ELF-1 (cell line): ENCODE measurements at regions not wholly inside any gene's neighbourhood (a gene's known extent, or its start where the extent isn't known, plus 50 kb on each side); places are given as distances from the start of the nearest gene placed in this dataset.
"Not testable (repeated sequence)": the region's sequence is repeated elsewhere in the genome, so short reads cannot be mapped to it uniquely, and the experiment has no call there.

Source experiments
- DNase-seq: peaks from one replicate; pipeline ENCODE4 v3.0.0-alpha.2; 2016; ENCODE audit warnings: low read depth, low spot score

GRCh38 chr12:78338054-78338785 lies 507.5 kb downstream of the NAV3 start:
- DNase-seq: no peak

GRCh38 chr12:78340406-78340805 lies 509.7 kb downstream of the NAV3 start:
- no peak for DNase-seq

DNA sequence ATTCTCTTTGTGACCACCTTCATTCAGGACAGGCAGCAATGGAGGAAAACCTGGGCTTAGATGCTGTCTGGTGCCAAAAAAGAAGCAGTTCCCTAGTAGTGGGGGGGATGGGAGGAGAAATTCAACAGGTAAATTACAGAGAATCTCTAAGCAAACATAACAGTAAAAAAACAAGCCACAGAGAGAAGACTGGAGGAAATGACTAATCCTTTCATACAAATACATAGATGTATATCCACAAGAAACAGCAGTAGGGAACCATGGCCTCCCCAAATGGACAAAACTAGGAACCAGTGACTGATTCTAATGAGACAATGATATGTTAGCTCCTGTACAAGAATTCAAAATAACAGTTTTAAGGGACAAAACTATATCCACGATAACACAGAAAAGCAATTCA lies 513.0 kb downstream of the NAV3 start:
- no peak for DNase-seq

- DNase-seq: no peak
Measured at GRCh38 chr12:78359520-78359919, 505.1 kb upstream of the SYT1 start.

- DNase-seq: no peak
Measured at GRCh38 chr12:78361683-78362082, 502.9 kb upstream of the SYT1 start.

DNA sequence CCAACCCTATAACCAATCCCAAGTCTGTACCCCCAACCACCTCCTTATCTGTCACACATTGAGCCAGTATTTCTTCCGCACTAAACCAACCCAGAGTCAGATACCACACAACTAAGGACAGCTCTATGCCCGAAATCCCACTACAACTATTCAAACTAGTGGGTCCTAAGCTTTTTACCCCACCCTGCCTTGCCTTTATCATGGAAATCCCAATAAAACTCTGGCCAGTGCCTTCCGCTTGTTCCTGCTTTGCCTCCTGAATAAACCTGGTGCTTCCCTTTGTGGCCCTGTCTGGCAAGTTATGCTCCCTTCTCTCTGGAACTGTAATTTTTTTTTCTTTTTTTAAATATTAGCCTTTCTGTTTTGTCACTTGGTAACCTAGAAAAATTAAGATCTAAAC lies 493.3 kb upstream of the SYT1 start:
- no peak for DNase-seq

- DNase-seq: no peak
Measured at GRCh38 chr12:78375461-78375860, 489.1 kb upstream of the SYT1 start.

- DNase-seq: no peak
Measured at GRCh38 chr12:78376257-78376656, 488.3 kb upstream of the SYT1 start.

DNA sequence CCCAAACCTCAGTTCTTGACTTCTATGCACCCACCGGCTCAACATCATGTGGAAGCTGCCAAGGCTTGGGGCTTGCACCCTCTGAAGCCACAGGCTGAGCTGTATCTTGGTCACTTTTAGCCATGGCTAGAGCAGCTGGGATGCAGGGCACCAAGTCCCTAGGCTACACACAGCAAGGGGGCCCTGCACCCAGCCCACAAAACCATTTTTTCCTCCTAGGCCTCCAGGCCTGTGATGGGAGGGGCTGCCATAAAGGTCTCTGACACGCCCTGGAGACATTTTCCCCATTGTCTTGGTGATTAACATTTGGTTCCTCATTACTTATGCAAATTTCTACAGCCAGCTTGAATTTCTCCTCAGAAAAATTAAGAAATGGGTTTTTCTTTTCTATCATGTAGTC lies 485.5 kb upstream of the SYT1 start:
- not testable (repeated sequence) for DNase-seq

- no peak for DNase-seq
Measured at GRCh38 chr12:78383414-78383813, 481.2 kb upstream of the SYT1 start.

GRCh38 chr12:78384541-78384940 lies 480.0 kb upstream of the SYT1 start:
- no peak for DNase-seq

DNA sequence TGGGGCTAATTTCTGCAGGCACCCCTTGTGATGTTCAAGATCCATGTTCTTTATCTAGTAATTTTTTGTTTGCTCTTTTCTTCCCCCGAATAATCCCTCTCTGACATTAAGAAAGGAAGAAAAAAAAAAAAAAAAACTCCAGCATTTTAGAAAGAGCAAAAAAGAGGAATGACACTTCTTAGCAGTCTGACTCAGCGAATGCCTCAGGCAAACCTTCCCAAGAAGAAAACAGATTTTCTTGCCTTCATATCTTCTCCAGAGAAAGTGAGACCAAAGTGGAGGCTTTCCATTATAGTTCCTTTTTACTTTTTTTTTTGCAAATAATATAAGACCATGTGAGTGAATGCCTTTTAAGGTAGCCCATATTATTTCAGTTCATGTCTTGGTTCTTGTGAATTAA lies 479.0 kb upstream of the SYT1 start:
- no peak for DNase-seq

GRCh38 chr12:78386871-78387270 lies 477.7 kb upstream of the SYT1 start:
- no peak for DNase-seq

GRCh38 chr12:78387721-78388120 lies 476.9 kb upstream of the SYT1 start:
- DNase-seq: no peak

GRCh38 chr12:78388461-78388860 lies 476.1 kb upstream of the SYT1 start:
- no peak for DNase-seq

DNA sequence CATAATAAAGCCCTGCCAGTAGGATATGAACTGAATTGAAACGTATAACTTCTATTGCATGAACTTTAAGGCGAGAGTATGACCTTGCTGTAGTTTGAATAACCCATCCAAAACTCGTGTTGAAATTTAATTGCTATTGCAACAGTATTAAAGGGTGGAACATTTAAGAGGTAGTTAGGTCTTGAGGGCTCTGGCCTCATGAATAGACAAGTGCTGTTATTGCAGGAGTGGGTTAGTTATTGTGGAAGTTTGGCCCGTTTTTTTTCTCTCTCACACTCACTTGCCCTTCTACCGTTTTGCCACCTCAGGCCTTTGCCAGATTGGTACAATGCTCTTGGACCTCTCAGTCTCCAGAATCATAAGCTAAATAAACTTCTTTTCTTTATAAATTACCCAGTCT lies 473.7 kb upstream of the SYT1 start:
- no peak for DNase-seq

GRCh38 chr12:78392918-78393317 lies 471.7 kb upstream of the SYT1 start:
- DNase-seq: no peak

DNA sequence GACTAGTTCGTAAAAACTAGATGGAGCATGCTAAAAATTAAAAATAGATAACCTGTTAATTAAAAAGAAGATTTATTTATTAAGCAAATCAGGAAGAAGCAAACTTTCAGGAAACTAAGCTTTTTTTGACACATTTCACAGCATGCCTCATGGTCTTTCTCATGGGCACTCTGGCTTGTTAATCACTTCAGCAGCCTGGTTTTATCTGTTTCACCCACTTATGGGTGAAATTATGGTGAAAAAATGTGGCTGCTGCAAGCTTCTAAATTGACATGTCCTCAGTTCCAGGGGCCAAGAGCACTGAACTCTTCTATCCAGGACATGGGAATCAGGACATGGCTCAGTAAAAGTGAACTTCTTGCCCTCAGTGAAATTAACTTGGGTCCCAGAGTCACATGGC lies 468.6 kb upstream of the SYT1 start:
- no peak for DNase-seq

GRCh38 chr12:78396538-78396937 lies 468.0 kb upstream of the SYT1 start:
- no peak for DNase-seq

GRCh38 chr12:78398750-78399149 lies 465.8 kb upstream of the SYT1 start:
- DNase-seq: no peak

DNA sequence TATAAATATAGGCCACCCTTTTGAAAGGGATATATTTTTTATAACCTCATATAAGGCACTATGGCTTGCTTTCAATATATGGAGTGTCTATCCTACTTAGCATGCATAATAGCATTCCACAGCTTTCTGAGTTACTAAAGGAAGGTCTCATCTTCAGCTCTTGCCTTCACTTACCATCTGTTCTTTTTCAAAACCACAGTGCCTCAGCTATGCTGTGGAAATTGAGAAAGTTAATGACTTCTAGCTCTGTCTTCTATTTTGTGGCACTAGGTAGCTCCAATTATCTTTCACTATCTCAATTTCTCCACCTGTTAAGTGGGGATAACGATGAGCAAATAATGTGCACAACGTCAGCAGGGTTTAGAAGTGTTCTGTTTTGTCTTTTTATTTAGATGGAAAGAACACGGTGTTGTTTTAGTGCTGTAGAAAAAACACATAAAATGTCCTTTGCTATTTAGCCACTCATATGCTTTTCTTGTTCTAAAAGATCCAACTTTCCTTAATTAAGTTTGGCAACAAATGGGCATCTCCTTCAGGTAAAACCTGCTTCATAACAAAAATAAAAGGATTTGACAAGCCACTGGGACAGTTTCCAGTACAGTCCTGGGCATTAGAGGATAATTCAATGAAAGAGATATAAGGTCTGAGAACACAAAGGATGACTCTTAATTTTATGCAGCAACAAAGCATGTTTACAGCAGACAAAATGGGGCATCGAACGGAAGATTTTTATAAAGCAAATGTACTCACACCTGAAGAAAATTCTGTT lies 462.0 kb upstream of the SYT1 start:
- DNase-seq: no peak

DNA sequence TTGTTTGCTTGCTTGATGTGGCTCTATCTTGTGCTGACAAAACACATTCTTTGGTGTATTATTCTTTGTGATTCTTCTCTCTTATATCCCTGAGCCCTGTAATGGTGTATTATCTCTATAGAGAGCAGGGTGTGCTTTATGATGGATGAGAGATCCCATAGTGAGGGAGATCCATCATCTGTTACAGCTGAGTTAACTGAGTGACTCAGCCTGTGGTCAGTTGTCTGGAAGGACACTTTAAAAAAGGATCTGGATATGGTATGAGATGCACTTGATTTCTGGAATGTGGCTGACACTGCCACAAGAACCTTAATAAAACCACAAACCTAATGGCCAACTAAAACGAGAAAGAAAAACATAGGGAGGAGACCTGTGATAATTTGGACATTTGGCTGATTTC lies 461.4 kb upstream of the SYT1 start:
- no peak for DNase-seq

GRCh38 chr12:78403681-78404080 lies 460.9 kb upstream of the SYT1 start:
- DNase-seq: no peak
